Esophagus (tissue), 2 donors: ENCODE measurements at regions not wholly inside any gene's neighbourhood (a gene's known extent, or its start where the extent isn't known, plus 50 kb on each side); places are given as distances from the start of the nearest gene placed in this dataset.

Source experiments
- H3K27ac ChIP-seq, 2 donors: one replicate each; pipeline ENCODE4 v1.5.1; 2013; ENCODE audit warnings: low read depth in 2 of 2, mild to moderate bottlenecking in 2 of 2, inconsistent platforms in 1 of 2, low read length in 1 of 2, moderate library complexity in 1 of 2
- H3K27me3 ChIP-seq, 2 donors: one replicate each; pipeline ENCODE4 v1.6.1; 2013; ENCODE audit warnings: low read length in 2 of 2, control low read depth in 1 of 2, mild to moderate bottlenecking in 1 of 2; ENCODE audit not compliant: insufficient read depth in 2 of 2, control insufficient read depth in 1 of 2
- H3K36me3 ChIP-seq, 2 donors: one replicate each; pipeline ENCODE4 v1.6.1; 2013; ENCODE audit warnings: low read length in 1 of 2; ENCODE audit not compliant: control insufficient read depth in 2 of 2, insufficient read depth in 2 of 2
- H3K4me1 ChIP-seq, 2 donors: one replicate each; pipeline ENCODE4 v1.6.1; 2013; ENCODE audit warnings: low read length in 1 of 2; ENCODE audit not compliant: control insufficient read depth in 2 of 2, insufficient read depth in 2 of 2
- H3K4me3 ChIP-seq, 2 donors: one replicate each; pipeline ENCODE4 v1.5.1; 2013; ENCODE audit warnings: low read length in 2 of 2, mild to moderate bottlenecking in 2 of 2, low read depth in 1 of 2, moderate library complexity in 1 of 2
- H3K9me3 ChIP-seq, 2 donors: one replicate each; pipeline ENCODE4 v1.6.1; 2013; ENCODE audit warnings: mild to moderate bottlenecking in 2 of 2, low read depth in 1 of 2, low read length in 1 of 2, moderate library complexity in 1 of 2; ENCODE audit not compliant: control insufficient read depth in 2 of 2, insufficient read depth in 1 of 2
- WGBS, 2 donors: extraction: QIAGEN DNeasy Blood & Tissue Kit; methylation state at CpG; one replicate each; pipeline ENCODE4 v1.1.7; 2013; 5-methylcytosine and 5-hydroxymethylcytosine counted together
- donor health status: healthy with polysubstance abuse.
- donor health status: Bipolar disorder and iron deficiency.

DNA sequence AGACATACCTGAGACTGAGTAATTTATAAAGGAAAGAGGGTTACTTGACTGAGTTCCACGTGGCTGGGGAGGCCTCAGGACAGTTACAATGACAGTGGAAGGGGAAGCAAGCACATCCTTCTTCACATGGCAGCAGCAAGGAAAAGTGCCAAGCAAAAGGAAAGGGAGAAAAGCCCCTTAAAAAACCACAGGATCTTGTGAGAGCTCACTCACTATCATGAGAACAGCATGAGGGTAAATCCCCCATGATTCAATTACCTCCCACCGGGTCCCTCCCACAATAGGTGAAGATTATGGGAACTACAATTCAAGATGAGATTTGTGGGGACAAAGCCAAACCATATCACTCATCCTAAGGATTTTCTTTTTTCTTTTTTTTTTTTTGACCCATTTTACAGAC, 177.8 kb upstream of the EEA1 start:
- H3K27me3 ChIP-seq = no peaks in the 10 kb centered on the region
- no peaks in the 10 kb centered on the region for H3K4me1 ChIP-seq
- no peak overlapping the region for H3K27ac ChIP-seq
- no peaks in the 10 kb centered on the region for H3K36me3 ChIP-seq
- H3K9me3 ChIP-seq = no peaks in the 10 kb centered on the region
- WGBS, 2 donors = 55 to 64% methylated on average over 2 of the region's 2 CpGs
- H3K4me3 ChIP-seq = no peak overlapping the region

DNA sequence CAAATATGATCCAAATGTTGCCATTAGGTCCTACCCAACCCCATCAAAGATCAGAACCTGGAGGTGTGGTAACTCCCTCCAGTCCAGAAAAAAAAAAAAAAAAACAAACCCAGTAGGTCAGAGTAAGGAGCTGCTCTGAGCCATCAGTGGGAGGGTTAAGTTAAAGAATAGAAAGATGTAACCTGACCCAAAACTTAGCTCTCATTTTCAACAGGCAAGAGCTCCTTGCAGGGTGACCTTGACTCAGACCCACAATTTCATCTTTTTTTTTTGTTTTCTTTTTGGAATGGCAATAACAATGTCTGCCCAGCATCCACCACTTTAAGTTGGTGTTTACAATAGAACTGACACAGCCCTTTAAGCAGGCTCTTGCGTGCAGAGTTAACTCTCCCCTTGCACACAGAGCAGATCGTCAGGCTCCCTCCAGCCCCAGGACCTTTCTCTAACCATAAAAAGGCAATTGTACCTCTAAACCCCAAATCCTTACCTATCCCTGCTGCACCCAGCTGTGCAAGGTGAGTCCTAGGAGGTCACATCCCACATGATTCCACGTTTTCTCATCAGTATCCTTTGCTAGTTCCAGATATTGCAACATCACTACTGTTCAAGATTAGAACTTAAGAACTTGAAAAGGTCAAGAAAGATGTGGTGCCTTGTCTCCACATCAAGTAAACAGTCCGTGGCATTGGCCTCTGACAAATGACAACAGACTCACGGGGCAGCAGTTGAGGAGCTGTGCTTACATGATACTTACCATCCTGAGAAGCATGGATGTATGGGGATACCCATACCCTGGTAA, 178.6 kb upstream of the EEA1 start:
- Histone ChIP-seq H3K4me1 (no peaks in the 10 kb centered on the region), H3K9me3 (no peaks in the 10 kb centered on the region), H3K36me3 (no peaks in the 10 kb centered on the region), H3K27me3 (no peaks in the 10 kb centered on the region), H3K4me3 (no peak overlapping the region), H3K27ac (no peak overlapping the region)
- WGBS, 2 donors = 70 to 80% methylated on average over 5 of the region's 5 CpGs

DNA sequence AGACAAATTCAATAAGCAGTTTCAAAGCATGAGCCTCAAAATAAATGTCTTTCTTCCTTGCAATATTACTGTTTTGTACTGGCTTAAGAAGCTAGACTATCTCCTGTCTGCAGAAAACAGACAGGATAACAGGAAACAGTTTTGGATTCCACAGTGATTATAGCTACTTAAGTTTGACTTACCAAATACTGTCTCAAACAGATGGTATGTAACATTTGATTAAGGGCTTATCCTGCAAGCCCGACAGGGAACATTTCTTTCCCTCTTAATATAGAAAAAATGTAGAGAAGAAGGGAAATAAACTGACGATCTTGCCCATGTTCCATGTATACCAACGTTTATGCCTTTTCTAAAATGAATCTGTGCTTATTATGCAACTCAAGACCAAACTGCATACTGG, 179.9 kb upstream of the EEA1 start:
- Histone ChIP-seq H3K4me1 (no peaks in the 10 kb centered on the region), H3K36me3 (no peaks in the 10 kb centered on the region), H3K4me3 (no peak overlapping the region), H3K27ac (peak overlapping the region in 1 of 2 donors; percentile 26), H3K9me3 (no peaks in the 10 kb centered on the region), H3K27me3 (no peaks in the 10 kb centered on the region)
- 56 to 58% methylated on average over 3 of the region's 3 CpGs for WGBS, 2 donors

DNA sequence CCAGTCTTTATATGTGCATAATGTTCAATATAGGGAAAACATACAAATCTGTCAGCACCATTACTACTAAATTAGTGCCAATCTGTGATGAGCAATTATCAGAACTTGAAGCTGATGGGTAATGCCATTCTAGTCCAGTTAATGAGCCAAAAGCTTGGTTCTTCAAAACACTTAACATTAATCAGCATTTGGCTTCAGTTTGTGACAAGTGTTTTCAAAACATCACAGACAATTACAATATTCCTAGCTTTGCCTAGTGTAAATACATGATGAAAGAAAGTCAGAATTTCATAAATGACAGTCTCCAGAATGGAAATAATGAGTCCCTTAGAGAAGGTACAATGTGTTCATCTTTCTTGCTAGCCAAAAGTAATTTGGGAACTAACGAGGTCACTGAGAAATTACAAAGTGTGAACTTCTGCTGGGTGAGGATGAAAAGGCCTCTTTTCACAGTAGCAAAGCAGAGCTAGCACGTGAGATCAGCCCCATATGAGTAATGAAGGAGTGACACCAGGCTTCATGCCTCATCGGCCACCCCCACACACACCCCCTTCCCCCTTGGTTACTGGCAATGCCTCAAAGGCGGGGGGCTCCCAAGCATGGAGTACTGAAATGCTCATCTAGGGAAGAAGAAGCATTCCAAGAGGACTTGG, 180.6 kb upstream of the EEA1 start:
- H3K27me3 ChIP-seq = no peaks in the 10 kb centered on the region
- no peaks in the 10 kb centered on the region for H3K36me3 ChIP-seq
- H3K4me3 ChIP-seq = no peak overlapping the region
- H3K9me3 ChIP-seq = no peaks in the 10 kb centered on the region
- H3K4me1 ChIP-seq = no peaks in the 10 kb centered on the region
- H3K27ac ChIP-seq = peak overlapping the region in 1 of 2 donors; percentile 58
- 57 to 70% methylated on average over 4 of the region's 4 CpGs for WGBS, 2 donors

DNA sequence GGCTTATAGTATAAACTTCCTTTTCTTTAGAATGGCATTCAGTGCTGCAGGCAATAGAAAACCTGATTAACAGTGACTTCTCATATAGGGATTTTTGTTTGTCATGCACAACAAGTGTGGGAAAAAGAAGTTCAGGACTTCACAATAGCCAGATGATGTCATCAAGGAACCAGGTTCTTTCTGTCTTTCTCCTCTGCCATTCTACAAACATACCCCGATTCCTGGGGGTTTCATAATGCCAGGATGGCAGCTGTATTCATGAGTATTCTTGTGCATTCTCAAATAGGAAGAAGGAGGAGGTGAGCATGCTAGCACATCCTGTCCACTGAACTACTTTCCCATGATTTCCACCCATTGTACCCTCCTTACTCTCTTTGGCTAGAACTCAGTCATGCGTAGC, 182.7 kb upstream of the EEA1 start:
- Histone ChIP-seq H3K27ac (no peak overlapping the region), H3K9me3 (no peaks in the 10 kb centered on the region), H3K36me3 (no peaks in the 10 kb centered on the region), H3K4me1 (no peaks in the 10 kb centered on the region), H3K27me3 (no peaks in the 10 kb centered on the region), H3K4me3 (no peak overlapping the region)
- WGBS, 2 donors = 86 to 87% methylated on average over 2 of the region's 2 CpGs

DNA sequence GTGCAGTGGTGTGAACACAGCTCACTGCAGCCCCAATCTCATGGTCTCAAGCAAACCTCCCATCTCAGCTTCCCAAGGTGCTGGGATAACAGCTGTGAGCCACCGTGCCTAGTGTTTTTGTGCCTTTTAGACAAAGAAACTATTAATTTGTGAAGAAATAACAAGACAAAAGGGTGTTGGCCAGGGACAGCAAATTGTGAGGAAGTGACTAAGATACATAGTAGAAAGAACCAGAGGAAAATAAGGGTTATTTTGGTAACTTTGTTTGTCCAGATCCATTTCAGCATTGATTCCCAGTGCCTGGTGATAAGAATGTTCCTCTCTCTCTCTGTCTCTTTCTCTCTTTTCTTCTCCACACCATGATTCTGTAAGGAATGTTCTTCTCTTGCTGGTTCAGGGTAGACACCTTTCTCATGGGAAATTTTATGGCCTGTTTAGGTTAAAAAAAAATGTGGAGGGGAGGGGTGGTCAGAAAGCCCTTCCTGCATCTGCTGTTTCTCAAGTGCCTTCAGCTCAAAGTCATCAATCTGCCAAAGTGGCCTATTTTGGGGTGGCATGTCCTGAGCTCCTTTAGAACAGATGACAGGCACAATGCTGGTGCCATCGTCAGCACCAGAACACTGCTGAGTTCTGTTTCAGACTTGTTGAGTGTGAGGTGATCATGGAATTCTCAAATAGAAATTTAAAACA, 184.4 kb upstream of the EEA1 start:
- H3K9me3 ChIP-seq = no peaks in the 10 kb centered on the region
- H3K4me3 ChIP-seq = no peak overlapping the region
- no peak overlapping the region for H3K27ac ChIP-seq
- H3K27me3 ChIP-seq = no peaks in the 10 kb centered on the region
- H3K4me1 ChIP-seq = no peaks in the 10 kb centered on the region
- H3K36me3 ChIP-seq = no peaks in the 10 kb centered on the region
- WGBS, 2 donors = 78 to 81% methylated on average over 2 of the region's 2 CpGs

DNA sequence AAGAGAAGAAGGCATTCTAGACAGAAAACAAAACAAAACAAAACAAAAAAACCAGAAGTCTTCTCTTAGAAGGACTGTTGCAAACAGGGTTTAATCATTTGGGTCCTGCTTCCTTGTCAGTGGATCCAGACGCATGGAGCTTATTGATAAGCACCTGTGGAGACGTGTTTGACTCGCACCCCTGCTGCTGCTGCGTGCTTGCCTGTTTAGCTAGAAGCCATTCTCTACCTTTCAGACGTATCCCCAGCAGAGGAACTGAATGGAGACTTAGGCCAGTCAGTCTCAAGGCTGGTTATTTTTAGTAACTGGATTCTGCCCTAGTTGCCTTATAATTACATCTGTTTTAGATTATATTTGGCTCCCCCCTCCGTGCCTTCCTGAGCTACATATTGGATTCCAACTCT, 186.1 kb upstream of the EEA1 start:
- Histone ChIP-seq H3K27ac (no peak overlapping the region), H3K27me3 (no peaks in the 10 kb centered on the region), H3K9me3 (no peaks in the 10 kb centered on the region), H3K4me3 (no peak overlapping the region), H3K36me3 (no peaks in the 10 kb centered on the region), H3K4me1 (no peaks in the 10 kb centered on the region)
- WGBS, 2 donors = 68 to 69% methylated on average over 6 of the region's 6 CpGs

DNA sequence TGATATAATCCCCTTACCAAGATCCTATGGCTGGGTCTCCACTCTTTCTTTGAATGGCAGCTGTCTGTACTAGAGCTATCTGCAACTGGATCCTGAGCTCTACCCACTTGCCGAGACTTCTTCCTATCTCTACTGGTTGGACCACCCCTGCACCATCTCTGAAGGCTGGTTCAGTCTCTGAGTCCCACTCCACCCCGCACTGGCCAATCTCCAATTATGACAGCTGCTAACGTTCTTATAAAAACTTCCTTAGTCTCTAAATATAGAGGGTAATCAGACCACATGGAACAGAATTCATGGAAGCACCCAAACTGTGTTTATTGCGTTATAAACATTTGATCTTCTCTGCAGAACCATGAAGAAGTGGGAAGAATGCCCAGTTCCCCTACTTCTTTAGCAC, 186.6 kb upstream of the EEA1 start:
- no peaks in the 10 kb centered on the region for H3K36me3 ChIP-seq

DNA sequence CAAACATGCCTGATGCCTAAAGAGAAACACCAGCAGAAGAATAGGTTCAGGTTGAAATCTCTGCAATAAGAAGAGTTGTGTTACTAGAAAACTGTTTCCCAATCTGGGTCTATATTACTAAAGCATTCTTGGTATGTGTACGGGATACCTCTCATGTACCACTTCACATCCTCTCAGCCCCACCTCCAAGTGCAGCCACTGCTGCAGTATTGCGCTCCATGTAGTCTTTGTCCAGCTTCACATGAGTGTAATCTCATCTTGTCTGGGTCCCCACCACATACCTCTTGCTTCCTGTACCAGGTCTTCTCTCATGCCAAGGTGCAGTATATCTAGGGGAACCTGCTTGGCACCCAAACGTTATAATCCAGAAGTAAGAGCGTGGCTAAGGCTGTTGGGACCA, 187.5 kb upstream of the EEA1 start:
- 89 to 94% methylated on average over 4 of the region's 4 CpGs for WGBS, 2 donors
- Histone ChIP-seq H3K27ac (no peak overlapping the region), H3K27me3 (no peaks in the 10 kb centered on the region), H3K4me3 (no peak overlapping the region), H3K4me1 (no peaks in the 10 kb centered on the region), H3K36me3 (no peaks in the 10 kb centered on the region), H3K9me3 (no peaks in the 10 kb centered on the region)

More for the DNA sequence above, 186.6 kb upstream of the EEA1 start:
- no peak overlapping the region for H3K27ac ChIP-seq
- H3K9me3 ChIP-seq = no peaks in the 10 kb centered on the region
- no peak overlapping the region for H3K4me3 ChIP-seq
- 56 to 63% methylated on average over 4 of the region's 4 CpGs for WGBS, 2 donors
- H3K27me3 ChIP-seq = no peaks in the 10 kb centered on the region
- no peaks in the 10 kb centered on the region for H3K4me1 ChIP-seq
